HG02852 (cell line): ENCODE measurements at regions not wholly inside any gene's neighbourhood (a gene's known extent, or its start where the extent isn't known, plus 50 kb on each side); places are given as distances from the start of the nearest gene placed in this dataset.
"Not testable (repeated sequence)": the region's sequence is repeated elsewhere in the genome, so short reads cannot be mapped to it uniquely, and the experiment has no call there.

Experiments
- ATAC-seq: cut with Tn5 transposase; IDR thresholded peaks from one replicate; pipeline ENCODE4 v1.9.1; 2021; ENCODE audit warnings: mild to moderate bottlenecking, moderate library complexity; ENCODE audit not compliant: unreplicated experiment

GRCh38 chr3:193040836-193041672, 123.4 kb upstream of the MB21D2 start:
- ATAC-seq: peak; percentile 70

DNA sequence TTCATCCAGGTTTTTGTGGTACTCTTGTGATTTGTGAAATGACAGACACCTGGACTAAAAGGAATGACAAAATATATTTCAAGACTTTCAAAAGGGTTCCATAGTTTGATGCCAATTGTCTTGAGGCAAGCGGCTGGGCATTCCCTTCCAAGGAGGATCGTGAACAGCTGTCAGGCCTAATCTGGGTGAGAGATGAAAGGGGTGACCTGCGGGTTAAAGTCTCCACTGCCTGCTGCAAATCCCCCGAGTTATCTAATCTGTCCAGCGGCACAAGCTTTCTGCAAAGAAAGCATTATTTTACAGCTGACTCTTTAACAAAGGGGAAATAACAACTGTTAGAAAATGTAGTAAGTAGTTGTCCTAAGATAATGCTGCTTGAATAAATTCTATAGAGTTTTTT, 128.7 kb upstream of the MB21D2 start:
- no peak for ATAC-seq

- ATAC-seq: not testable (repeated sequence)
These were observed 129.8 kb upstream of the MB21D2 start for GRCh38 chr3:193047461-193047860.

DNA sequence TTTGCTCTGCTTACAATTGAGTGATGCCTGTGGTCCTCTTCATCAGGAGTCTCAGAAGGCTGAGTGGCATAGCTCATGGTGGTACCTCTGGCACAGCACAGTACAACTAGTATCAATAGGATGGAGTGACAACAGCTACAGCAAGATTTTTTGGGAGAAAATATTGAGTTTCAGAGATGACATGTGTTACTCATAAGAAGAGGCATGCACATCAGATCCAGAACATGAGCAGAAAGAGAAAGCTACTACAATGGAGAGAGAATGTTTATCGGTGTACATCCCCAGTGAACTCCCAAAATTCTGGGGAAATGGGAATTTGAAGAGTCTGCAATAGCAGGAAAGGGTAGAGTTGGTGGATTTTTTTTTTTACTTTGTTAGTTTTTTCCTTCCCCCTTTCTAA, 130.5 kb upstream of the MB21D2 start:
- no peak for ATAC-seq

DNA sequence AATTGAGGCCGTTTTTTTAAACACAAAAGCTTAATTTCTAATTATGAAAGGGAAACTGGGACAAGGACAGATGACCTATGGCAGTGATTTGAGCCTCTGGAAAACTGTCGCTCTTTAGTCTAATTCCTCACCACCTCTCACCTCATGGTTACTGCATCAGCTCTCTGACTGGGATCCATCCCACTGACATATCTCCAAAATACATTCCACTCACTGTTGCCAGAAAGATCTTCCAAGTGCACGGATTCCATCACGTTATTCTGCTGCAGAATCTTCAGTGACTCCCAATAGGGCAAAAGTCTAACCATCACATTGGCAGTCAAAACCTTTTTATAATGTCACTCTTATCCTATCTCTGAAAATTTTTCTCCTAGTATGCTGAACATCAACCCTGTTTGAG, 132.3 kb upstream of the MB21D2 start:
- no peak for ATAC-seq

GRCh38 chr3:193051314-193051713, 133.7 kb upstream of the MB21D2 start:
- no peak for ATAC-seq

- ATAC-seq: no peak
These were observed 134.8 kb upstream of the MB21D2 start for GRCh38 chr3:193052354-193053045.

- ATAC-seq: no peak
These were observed 135.4 kb upstream of the MB21D2 start for GRCh38 chr3:193053046-193053435.

DNA sequence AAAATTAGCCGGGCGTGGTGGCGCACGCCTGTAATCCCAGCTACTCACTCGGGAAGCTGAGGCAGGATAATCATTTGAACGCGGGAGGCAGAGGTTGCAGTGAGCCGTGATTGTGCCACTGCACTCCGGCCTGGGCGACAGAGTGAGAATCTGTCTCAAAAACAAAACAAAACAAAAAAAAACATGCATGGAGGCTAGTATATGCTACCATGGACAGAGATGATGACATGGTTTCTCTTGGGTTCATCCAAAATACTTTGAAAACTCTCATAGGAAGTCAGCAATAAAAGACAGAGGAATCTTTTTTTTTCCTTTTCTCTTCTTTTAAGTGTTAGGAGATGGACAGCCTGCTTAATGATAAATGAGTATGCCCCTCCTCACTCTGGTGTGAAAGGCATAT, 137.7 kb upstream of the MB21D2 start:
- ATAC-seq: no peak

DNA sequence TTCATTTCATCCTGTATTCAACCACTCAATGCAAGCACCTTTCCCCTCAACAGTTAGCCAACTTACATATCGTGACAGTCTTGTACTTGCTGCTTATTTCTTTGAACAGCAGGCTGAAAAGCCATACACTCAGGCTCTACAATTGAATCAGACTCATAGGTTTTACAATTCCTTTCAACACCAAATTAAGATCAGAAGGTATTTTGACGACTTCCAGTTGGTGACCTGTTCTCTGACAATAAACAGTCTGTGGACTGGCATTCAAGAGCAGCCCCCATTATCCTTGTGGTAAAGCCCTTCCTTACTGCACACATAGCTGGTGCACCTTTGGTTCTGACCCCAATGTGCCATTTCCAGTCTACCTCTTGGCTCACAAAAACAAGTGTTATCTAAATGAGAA, 140.0 kb upstream of the MB21D2 start:
- no peak for ATAC-seq

- no peak for ATAC-seq
These were observed 143.3 kb upstream of the MB21D2 start for GRCh38 chr3:193060748-193061546.

- no peak for ATAC-seq
These were observed 150.7 kb upstream of the MB21D2 start for GRCh38 chr3:193068365-193068764.

- ATAC-seq: not testable (repeated sequence)
These were observed 152.1 kb upstream of the MB21D2 start for GRCh38 chr3:193069732-193070131.

- ATAC-seq: no peak
These were observed 161.5 kb upstream of the MB21D2 start for GRCh38 chr3:193078996-193079753.

DNA sequence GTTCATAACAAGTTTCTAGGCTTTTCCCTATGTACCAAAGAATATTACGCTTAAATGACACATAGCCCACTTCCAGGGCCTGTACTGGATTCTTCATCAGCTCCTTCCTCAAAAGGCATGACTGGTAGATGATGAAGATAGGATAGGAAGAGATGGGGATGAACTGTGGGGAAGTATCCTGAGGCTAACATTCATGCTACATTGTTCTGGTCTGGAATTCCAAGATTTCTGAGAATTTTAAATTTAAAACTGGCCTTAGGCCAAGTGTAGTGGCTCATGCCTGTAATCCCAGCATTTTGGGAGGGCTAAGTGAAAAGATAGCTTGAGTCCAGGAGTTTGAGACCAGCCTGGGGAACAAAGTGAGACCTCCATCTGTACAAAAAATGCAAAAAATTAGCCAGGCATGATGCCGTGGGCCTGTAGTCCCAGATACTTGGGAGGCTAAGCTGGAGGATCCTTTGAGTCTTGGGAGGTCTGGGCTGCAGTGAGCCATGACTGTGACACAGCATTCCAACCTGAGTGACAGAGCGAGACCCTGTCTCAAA, 160.1 kb upstream of the PLAAT1 start:
- ATAC-seq: no peak

DNA sequence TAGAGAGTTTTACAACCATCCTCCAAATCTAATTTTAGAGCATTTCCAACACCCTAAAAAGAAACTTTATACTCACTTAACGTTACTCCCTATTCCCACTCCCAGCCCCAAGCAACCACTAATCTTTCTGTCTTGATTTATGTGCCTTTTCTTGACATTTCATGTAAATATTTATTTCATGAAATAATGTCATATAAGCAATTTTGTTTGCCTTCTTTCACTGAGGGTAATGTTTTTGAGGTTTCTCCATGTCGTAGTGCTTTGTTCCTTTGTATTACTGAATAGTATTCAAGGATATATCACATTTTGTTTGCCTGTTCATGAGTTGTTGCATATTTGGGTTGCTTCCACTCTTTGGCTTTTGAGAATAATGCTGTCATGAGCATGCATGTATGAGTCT, 155.4 kb upstream of the PLAAT1 start:
- ATAC-seq: no peak

DNA sequence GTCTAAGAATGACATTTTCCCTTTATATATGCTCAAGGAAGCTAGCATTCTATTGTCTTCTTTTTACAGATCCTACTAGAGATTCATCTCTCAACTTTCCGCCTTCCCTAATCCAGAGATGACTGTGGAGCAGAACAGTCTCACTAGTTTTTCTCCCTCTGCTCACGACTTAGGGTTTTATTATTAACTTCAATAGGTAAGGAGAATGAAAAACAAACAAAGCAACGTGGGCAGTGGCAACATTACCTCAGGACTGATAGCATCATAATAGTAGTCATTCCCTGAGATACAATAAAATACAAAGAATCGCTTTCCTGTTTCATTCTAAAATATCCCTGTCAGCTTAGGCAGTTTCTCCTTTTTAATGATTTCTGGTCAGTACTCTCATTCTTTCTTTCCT, 154.3 kb upstream of the PLAAT1 start:
- ATAC-seq: no peak

GRCh38 chr3:193087336-193087735, 153.7 kb upstream of the PLAAT1 start:
- no peak for ATAC-seq

DNA sequence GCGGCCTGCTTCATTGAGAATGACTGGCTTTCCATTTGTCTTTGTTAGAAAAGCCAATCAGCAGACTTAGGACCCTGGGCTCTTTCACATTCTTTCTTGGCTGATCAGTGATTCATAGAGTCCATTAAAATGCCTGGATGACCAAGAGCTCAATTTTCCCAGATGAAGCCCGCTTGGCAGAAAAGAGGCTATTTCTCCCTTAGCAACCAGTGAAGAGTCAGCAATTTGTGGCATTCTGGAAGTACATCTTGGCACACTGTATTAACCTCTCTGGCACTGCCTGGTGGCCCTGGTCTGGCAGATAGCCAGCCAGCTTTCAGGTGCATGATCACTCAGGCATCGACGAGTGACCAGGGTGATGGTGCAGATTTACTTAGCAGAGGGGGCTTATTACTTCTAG, 145.7 kb upstream of the PLAAT1 start:
- ATAC-seq: no peak

GRCh38 chr3:193096076-193096475, 144.9 kb upstream of the PLAAT1 start:
- ATAC-seq: no peak
